ENCODE measurements at regions not wholly inside any gene's neighbourhood (a gene's known extent, or its start where the extent isn't known, plus 50 kb on each side); places are given as distances from the start of the nearest gene placed in this dataset.
"Not testable (repeated sequence)": the region's sequence is repeated elsewhere in the genome, so short reads cannot be mapped to it uniquely, and the experiment has no call there.

DNA sequence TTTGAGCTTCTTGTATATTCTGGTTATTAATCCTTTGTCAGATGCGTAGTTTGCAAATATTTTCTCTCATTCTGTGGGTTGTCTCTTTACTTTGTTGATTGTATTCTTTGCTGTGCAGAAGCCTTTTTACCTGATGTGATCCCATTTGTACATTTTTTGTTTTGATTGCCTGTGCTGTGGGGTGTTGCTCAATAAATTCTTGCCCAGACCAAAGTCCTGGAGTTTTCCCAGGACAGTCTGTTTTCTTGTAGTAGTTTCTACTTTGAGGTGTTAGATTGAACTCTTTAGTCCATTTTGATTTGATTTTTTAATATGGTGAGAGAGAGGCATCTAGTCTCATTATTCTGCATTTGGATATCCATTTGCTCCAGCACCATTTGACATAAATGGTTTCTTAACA is 588.7 kb upstream of the MBL2 start:
- Histone ChIP-seq H4K20me1 (ENCODE audit: insufficient read depth, low read length) (no peaks in the 10 kb centered on the region), H3K4me3 (ENCODE audit: low read depth, low read length, poor library complexity, severe bottlenecking) (no peak overlapping the region), H3K36me3 (ENCODE audit: insufficient read depth, low read length) (no peaks in the 10 kb centered on the region), H3K27ac (ENCODE audit: low read depth, low read length, poor library complexity, severe bottlenecking) (no peak overlapping the region), H3K9me3 (ENCODE audit: low read length) (no peaks in the 10 kb centered on the region), H3K9me2 (ENCODE audit: low read depth, low read length) (no peaks in the 10 kb centered on the region), H3K9ac (ENCODE audit: low read length) (no peak overlapping the region), H3K4me2 (ENCODE audit: low read length) (no peak overlapping the region), H2AFZ (ENCODE audit: low read length) (no peak overlapping the region), H3F3A (ENCODE audit: insufficient read depth, low read length) (no peaks in the 10 kb centered on the region), H3K4me1 (ENCODE audit: insufficient read depth, low read length, severe bottlenecking) (no peaks in the 10 kb centered on the region), H3K27me3 (ENCODE audit: insufficient read depth, low read length) (no peaks in the 10 kb centered on the region), H3K79me2 (ENCODE audit: insufficient read depth, low read length) (no peaks in the 10 kb centered on the region)
- TF ChIP-seq CTCF (IDR thresholded peaks at IDR 0.05; ENCODE audit: low read length) (no peak), EZH2 (IDR thresholded peaks at IDR 0.05; ENCODE audit: borderline replicate concordance, low read length) (no peak)

- H3F3A ChIP-seq (ENCODE audit: insufficient read depth, low read length); H3K79me2 ChIP-seq (ENCODE audit: insufficient read depth, low read length); H3K27me3 ChIP-seq (ENCODE audit: insufficient read depth, low read length); H3K9ac ChIP-seq (ENCODE audit: low read length); H3K4me1 ChIP-seq (ENCODE audit: insufficient read depth, low read length, severe bottlenecking); H3K4me3 ChIP-seq (ENCODE audit: low read depth, low read length, poor library complexity, severe bottlenecking); H3K9me2 ChIP-seq (ENCODE audit: low read depth, low read length); H3K36me3 ChIP-seq (ENCODE audit: insufficient read depth, low read length); H3K9me3 ChIP-seq (ENCODE audit: low read length); H3K27ac ChIP-seq (ENCODE audit: low read depth, low read length, poor library complexity, severe bottlenecking); H3K4me2 ChIP-seq (ENCODE audit: low read length); H4K20me1 ChIP-seq (ENCODE audit: insufficient read depth, low read length); H2AFZ ChIP-seq (ENCODE audit: low read length): not testable (repeated sequence)
These were observed 586.4 kb upstream of the MBL2 start for GRCh38 chr10:53358978-53359377.

DNA sequence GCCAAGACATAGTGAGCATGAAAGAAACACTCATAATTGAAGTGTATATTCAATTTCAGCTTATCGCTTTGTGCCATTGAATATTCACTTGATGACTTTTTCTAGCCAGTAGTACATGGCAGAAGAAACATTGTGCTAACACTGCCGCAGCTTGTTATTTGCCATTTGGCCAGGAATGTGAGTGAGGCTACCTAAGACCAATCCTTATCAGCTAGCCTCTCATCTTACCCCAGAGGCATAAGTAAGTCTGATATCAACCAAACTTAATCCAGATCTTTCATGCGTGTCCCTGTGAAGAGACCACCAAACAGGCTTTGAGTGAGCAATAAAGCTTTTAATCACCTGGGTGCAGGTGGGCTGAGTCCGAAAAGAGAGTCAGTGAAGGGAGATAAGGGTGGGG is 586.0 kb upstream of the MBL2 start:
- no peaks in the 10 kb centered on the region for H3F3A ChIP-seq (ENCODE audit: insufficient read depth, low read length)
- no peaks in the 10 kb centered on the region for H3K36me3 ChIP-seq (ENCODE audit: insufficient read depth, low read length)
- no peaks in the 10 kb centered on the region for H4K20me1 ChIP-seq (ENCODE audit: insufficient read depth, low read length)
- H3K9me3 ChIP-seq (ENCODE audit: low read length) = no peaks in the 10 kb centered on the region
- H3K9me2 ChIP-seq (ENCODE audit: low read depth, low read length) = no peaks in the 10 kb centered on the region
- H3K9ac ChIP-seq (ENCODE audit: low read length) = no peak overlapping the region
- no peak overlapping the region for H3K27ac ChIP-seq (ENCODE audit: low read depth, low read length, poor library complexity, severe bottlenecking)
- TF ChIP-seq CTCF (IDR thresholded peaks at IDR 0.05; ENCODE audit: low read length) = no peak
- TF ChIP-seq EZH2 (IDR thresholded peaks at IDR 0.05; ENCODE audit: borderline replicate concordance, low read length) = no peak
- no peak overlapping the region for H3K4me2 ChIP-seq (ENCODE audit: low read length)
- no peaks in the 10 kb centered on the region for H3K4me1 ChIP-seq (ENCODE audit: insufficient read depth, low read length, severe bottlenecking)
- no peak overlapping the region for H2AFZ ChIP-seq (ENCODE audit: low read length)
- H3K79me2 ChIP-seq (ENCODE audit: insufficient read depth, low read length) = no peaks in the 10 kb centered on the region
- H3K27me3 ChIP-seq (ENCODE audit: insufficient read depth, low read length) = no peaks in the 10 kb centered on the region
- H3K4me3 ChIP-seq (ENCODE audit: low read depth, low read length, poor library complexity, severe bottlenecking) = no peak overlapping the region

- no peak for TF ChIP-seq CTCF (IDR thresholded peaks at IDR 0.05; ENCODE audit: low read length)
- no peak for TF ChIP-seq EZH2 (IDR thresholded peaks at IDR 0.05; ENCODE audit: borderline replicate concordance, low read length)
- H3K4me3 ChIP-seq (ENCODE audit: low read depth, low read length, poor library complexity, severe bottlenecking) = no peak overlapping the region
- no peaks in the 10 kb centered on the region for H3K27me3 ChIP-seq (ENCODE audit: insufficient read depth, low read length)
- H3K4me1 ChIP-seq (ENCODE audit: insufficient read depth, low read length, severe bottlenecking) = no peaks in the 10 kb centered on the region
- no peak overlapping the region for H3K27ac ChIP-seq (ENCODE audit: low read depth, low read length, poor library complexity, severe bottlenecking)
- no peaks in the 10 kb centered on the region for H3F3A ChIP-seq (ENCODE audit: insufficient read depth, low read length)
- H3K9me2 ChIP-seq (ENCODE audit: low read depth, low read length) = no peaks in the 10 kb centered on the region
- no peaks in the 10 kb centered on the region for H4K20me1 ChIP-seq (ENCODE audit: insufficient read depth, low read length)
- H2AFZ ChIP-seq (ENCODE audit: low read length) = no peak overlapping the region
- H3K79me2 ChIP-seq (ENCODE audit: insufficient read depth, low read length) = no peaks in the 10 kb centered on the region
- no peak overlapping the region for H3K4me2 ChIP-seq (ENCODE audit: low read length)
- no peaks in the 10 kb centered on the region for H3K9me3 ChIP-seq (ENCODE audit: low read length)
- H3K36me3 ChIP-seq (ENCODE audit: insufficient read depth, low read length) = no peaks in the 10 kb centered on the region
- no peak overlapping the region for H3K9ac ChIP-seq (ENCODE audit: low read length)
These were observed 585.0 kb upstream of the MBL2 start for GRCh38 chr10:53357587-53357986.

All from OCI-LY1 (cell line).